GM10248 (cell line): ENCODE measurements at regions not wholly inside any gene's neighbourhood (a gene's known extent, or its start where the extent isn't known, plus 50 kb on each side); places are given as distances from the start of the nearest gene placed in this dataset.

Experiments
- CTCF ChIA-PET: fragments of 300-600 bp; sonication (Branson Sonifier 250); formaldehyde crosslinking; extraction: SDS; loops from one replicate; lab custom pipeline; 2021; ENCODE audit warnings: antibody characterized with exemption; lab: Yijun Ruan, JAX
- POLR2A ChIA-PET: fragments of 350-650 bp; sonication (Branson Sonifier 250); formaldehyde crosslinking; extraction: SDS; loops from one replicate; lab custom pipeline; 2020; ENCODE audit warnings: antibody characterized with exemption; lab: Yijun Ruan, JAX
- DNase-seq: peaks from one replicate; pipeline ENCODE4 v3.0.0; 2012; ENCODE audit errors: extremely low spot score
- CTCF ChIP-seq: IDR thresholded peaks from 2 replicates; pipeline ENCODE4 v1.5.1; 2012; ENCODE audit warnings: mild to moderate bottlenecking, low read depth; ENCODE audit errors: extremely low read depth, missing control alignments, control extremely low read depth

DNA sequence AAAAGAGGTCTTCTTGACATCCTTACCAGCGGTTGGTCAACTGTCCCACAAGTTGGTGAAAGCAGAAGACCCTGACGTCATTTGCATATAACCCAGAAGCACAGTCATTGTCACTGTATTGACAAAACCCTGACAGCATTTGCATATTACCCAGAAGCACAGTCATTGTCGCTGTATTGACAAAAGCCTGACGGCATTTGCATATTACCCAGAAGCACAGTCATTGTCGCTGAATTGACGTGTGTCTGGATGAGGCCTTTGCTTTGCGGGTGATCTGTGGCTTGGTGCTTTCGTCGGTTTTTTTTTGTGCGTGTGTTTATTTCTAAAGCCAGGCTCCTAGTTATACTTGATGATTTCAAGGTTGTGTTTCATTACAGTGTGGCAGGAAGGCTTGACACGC is 1145.2 kb downstream of the BRD1 start:
- ChIA-PET POLR2A (no interaction called here), CTCF (no interaction called here)
- no peak for TF ChIP-seq CTCF
- DNase-seq: no peak

DNA sequence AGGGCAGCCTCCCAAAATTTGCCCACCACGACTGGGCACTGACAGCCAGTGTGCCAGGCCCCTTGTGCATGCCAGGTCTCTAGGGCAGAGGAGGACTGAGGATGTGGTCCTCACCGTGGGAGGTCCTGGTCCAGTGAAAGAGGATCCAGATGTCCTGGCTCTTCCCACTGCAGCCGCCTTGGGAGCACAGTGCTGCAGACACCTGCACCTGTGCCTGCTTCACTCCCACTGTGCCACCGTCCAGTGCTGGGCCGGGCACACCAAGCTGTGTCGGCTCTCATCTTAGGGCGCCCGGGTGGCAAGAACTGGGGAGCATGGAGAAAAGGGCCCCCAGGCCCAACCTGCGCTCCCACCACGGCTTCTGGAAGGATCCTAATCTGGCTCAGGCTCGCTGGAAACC is 1147.1 kb downstream of the BRD1 start:
- POLR2A ChIA-PET: no interaction called here
- CTCF ChIA-PET: interaction anchor here (0.6 kb wide), 1 partner anchor 1101 kb away, joined by 3 read pairs; no protein-coding TSS in a partner anchor
- TF ChIP-seq CTCF: no peak
- no peak for DNase-seq

- no peak for DNase-seq
- ChIA-PET POLR2A (no interaction called here), CTCF (no interaction called here)
- TF ChIP-seq CTCF: no peak
Measured at GRCh38 chr22:48679656-48680555, 1147.8 kb downstream of the BRD1 start.

- ChIA-PET POLR2A (no interaction called here), CTCF (no interaction called here)
- DNase-seq: no peak
- no peak for TF ChIP-seq CTCF
Measured at GRCh38 chr22:48678171-48679135, 1149.2 kb downstream of the BRD1 start.

DNA sequence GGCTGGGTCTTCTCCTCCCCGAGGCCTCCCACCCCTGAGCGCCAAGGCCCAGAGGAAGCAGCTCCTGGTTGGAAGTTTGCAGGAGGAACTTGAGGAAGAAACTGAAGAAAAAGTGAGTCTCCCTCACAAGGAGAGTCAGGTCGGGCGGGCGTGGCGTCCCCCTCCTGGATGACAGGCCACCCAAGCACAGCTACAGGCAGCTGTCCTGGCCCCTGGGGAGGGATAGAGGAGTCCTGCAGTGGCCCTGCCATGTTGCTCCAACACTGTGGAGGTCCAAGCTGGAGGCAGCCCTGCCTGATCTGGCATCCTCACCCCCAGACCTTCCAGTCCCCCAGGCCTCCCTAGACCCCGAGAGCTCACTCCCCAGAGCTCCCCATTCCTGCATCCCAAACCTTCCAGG is 1150.1 kb downstream of the BRD1 start:
- TF ChIP-seq CTCF: no peak
- ChIA-PET CTCF (no interaction called here), POLR2A (no interaction called here)
- DNase-seq: no peak

- DNase-seq: no peak
- TF ChIP-seq CTCF: no peak
- CTCF ChIA-PET: no interaction called here
- POLR2A ChIA-PET: no interaction called here
Measured at GRCh38 chr22:48677168-48677520, 1150.5 kb downstream of the BRD1 start.
